ENCODE measurements at regions not wholly inside any gene's neighbourhood (a gene's known extent, or its start where the extent isn't known, plus 50 kb on each side); places are given as distances from the start of the nearest gene placed in this dataset.
"Not testable (repeated sequence)": the region's sequence is repeated elsewhere in the genome, so short reads cannot be mapped to it uniquely, and the experiment has no call there.

DNA sequence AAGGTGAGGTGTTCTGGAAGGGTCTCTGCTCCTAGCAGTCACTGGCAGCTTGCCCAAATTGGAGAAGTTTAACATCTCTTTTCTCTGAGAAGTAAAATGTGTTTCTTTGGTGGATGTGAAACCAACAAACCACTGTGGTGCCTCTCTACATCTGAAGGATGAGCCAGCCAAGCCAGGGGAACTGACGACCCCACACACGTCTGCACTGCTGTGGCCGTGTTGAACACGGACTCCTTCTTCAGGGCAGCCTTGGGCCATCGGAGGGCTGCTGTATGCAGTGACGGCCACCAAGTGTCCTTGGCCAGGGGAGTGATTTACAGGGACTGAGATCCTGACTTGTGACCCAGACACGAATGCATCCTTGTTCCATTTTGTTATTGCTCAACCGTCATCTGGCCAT is 207.8 kb downstream of the ACKR3 start:
- DNase-seq: no peak

DNA sequence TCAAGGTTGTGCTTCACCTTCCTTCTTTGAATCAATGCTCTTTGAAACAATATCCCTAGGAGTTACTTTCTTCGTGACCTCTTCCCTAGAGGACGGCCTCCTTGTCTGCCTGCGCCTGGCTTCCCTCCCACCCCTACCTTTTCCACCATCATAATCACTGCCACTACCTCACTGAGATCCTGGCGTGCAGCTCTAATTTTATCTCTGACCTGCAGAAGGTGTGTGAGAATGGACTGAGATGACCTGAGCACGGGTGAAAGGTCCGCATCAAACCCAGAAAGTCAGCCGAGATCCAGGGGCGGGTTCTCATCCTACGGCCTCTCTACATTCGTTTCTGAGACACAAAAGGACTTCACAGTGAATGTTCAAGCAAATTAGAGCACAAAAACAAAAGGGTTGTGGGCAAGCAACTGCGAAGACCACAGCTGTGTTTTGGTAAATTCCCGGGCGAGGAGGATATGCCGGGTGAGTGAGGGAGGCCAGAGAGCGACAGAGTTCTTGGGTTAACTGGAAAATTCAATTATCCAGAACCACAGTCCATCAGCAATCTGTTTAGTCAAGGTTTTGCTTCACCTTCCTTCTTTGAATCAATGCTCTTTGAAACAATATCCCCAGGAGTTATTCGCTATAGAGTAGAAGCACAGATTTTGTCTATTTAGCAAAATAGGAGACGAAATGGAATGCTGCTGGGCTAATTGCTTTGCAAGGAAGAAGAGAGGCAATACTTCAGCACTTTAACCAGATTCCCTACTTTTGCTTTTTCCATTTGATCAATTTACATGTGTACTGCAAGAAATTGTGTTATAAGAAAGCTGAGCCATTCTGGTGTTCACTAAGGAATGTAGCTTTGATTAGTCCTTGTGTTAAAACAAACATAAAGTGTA is 212.6 kb downstream of the ACKR3 start:
- DNase-seq: no peak

DNA sequence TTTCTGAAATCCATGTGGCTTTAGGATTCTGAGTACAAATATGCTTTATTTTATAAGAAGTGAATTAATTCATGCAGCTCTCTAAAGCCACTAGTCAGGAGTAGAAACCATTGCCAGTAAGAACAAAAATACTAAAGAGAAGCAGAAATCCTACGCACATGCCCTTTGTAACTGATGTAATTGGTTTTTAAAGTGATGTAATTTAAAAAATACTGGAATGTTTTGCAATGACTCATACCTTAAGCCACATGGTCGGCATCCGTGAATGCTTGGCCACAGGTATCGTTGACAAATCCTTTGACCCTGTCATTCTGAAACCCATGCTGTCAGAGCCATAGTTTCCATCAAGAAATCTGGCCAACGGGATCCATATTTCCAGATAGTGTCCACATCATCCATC is 213.3 kb downstream of the ACKR3 start:
- DNase-seq: no peak

DNA sequence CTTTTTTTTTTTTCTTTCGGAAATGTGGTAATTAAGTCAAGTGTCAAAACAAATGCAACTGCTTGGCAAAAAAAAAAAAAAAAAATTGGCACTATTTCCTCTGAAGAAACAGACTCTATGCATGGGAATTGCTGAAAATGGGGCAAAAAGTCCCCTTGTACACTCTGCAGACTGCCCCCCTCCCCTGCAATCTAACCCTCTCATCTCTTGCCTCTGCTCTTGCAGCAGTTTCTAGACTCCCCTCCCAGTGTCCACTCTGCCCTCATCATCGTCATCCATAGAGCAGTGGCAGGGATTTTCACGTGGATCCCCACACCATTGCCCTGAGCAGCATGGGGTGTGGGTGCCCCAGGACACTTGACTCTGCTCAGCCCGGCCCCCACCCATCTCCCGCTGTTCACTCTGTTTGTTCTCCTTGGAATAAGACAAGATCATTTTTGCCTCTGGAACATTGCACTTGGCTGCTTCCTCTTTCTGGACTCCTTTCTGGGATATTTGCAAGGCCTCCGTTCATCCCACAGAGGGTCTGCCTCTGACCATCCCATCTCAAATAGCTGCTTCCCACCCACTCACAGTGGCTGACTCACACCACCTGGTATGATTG is 213.9 kb downstream of the ACKR3 start:
- DNase-seq: no peak

DNA sequence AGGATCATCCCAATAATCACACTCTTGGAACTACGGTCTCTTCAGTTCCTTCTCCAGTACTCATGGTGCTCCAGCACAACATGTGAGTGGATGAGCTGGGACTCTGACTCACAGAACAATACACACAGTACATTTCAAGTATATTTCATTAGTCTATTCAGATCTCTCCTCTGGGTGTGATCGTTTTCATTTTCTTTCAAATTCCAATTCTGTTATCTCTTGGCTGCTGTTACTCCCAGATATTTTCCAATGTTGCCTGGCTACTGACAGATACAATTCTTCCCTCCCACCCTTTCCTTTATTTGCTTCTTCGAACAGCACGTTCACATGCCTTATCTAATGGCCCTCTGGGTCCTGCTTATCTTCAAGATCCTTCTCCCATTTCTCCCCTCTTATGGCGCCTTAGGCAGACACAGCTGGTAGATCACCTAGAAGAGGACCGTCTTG is 216.0 kb downstream of the ACKR3 start:
- DNase-seq: no peak

GRCh38 chr2:236786751-236787150 is 217.1 kb downstream of the ACKR3 start:
- DNase-seq: no peak

- DNase-seq: not testable (repeated sequence)
Observed at GRCh38 chr2:236787376-236787775, 217.8 kb downstream of the ACKR3 start.

DNA sequence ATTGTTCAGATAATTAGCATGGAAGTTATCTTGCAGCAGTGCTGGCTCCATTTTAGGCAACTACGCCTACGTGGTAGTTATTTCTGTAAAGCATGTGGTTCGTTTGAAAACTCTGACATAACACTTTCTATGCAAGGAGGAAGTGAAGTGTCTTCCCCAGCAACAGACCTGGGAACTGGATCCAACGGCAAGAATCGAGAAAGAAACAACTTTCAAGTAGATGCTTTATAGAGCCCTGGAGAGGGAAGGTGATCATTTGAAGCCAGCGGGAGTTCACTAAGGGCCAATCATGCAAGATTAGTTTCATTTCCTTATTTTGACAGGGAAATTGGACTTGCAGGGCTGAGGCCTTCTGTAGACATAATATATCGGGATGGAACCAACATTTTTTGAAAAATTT is 218.3 kb downstream of the ACKR3 start:
- DNase-seq: no peak

DNA sequence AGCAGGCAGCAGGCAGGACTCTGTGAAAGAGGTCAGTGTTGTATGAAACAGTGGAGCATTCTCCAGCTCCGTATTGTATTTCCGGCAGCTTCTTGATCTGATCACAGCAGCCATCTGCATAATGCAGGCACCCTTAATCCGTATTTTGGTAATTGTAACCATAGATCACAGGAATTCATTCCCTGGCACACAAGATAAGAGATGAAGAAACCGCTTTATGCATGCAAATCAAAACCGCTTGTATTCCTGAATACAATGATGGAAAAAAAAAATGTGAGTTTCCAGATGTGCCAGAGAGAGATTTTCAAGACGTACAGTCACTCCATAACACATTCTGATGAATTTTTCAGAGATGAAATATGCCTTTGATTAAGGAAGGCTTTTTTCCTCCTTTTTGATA is 221.3 kb downstream of the ACKR3 start:
- DNase-seq: no peak

DNA sequence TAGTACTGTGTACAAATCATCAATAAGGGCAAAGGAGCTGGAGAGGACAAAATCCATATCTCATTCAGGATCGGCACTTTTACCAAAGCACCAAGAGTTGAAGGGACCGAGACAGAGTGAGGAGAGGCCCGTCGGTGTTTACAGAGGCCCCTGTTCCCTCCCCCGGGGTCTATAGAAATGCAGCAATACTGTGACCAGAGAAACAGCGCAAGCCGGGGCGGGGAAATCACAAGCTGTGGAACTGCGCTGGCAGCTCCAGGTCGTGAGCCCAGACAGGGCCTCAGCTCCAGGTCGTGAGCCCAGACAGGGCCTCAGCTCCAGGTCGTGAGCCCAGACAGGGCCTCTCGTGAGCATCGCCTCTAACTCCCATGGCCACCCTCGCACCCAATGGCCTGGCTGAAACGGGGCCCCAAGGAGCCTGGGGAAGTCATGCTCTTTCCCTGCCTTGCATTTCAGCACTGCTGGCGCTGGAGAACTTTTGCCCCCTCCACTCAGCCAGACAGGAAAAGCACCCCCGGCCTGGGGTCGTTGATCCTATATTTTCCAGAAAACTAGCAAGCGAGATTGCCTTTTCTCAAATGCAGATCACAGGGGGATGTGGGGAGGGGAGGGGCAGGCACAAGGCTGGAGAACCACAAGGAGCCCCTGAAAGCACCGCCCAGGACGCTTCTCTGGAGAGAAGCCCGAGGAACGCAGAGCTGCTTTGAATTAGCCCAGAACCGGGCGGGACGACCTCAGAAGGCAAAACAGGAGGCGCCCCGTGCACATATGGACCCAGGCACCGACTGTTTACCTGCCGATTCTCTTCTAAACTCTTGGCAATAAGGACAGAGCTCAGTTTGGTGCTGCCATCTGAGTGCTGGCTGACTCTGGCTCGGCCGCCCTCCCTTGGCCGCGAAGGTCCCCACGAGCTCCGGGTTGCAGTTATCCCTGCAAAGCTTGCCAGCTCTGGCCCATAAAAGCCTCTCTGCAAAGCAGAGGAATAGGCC is 223.7 kb downstream of the ACKR3 start:
- DNase-seq: no peak

DNA sequence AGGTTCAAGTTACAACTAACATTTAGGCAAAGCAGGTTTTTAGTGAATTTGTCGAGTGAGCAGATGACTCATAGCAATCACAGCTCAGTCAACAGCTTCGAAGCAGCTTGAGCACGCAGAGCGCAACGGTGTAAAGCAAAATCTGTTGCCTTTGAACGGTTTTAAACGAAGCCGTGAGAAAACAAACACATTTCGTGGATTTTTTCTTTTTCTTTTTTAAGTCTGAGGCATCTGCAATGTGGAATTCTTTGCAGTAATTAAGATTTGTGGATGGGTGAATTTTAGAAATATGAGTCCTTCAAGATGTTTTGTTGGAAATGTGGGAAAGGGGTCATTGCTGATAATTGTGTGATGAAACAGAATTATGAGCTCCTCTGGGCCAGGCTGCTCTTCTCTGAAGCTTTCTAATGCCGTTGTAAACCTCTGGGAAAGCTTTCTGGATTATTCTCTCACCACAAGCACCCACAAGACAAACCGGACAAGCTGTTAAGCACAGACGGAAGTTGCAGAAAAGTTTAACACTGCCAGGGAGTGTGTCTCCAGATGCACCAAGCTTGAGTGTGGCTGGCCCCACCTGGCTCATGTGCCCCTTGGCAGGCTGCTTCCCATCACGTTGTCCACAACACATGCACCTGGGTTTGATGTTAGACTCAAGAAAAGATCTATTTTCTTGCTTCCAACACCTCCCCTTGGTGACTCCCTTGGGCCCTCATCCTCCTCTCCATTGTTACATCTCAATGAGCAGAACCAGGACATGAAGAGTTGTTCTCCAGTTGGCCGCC is 224.7 kb downstream of the ACKR3 start:
- DNase-seq: no peak

GRCh38 chr2:236795169-236795860 is 225.7 kb downstream of the ACKR3 start:
- no peak for DNase-seq

DNA sequence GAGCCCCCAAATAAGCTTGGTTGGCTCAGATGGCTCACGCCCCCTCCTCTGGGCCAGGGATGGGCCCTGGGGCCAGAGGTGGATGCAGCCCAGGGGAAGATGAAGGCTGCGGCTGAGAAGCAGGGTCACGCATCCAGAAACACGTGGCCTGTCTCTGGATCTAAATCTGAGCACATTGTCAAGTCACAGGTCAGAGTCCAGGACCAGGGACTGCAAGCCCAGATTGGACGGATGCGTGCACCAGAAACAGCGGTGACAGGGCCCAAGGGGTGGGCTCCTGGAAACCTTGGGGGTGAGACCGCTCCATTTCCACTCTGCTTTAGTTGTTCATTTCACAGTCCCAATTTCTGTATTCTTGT is 226.2 kb downstream of the ACKR3 start:
- no peak for DNase-seq

DNA sequence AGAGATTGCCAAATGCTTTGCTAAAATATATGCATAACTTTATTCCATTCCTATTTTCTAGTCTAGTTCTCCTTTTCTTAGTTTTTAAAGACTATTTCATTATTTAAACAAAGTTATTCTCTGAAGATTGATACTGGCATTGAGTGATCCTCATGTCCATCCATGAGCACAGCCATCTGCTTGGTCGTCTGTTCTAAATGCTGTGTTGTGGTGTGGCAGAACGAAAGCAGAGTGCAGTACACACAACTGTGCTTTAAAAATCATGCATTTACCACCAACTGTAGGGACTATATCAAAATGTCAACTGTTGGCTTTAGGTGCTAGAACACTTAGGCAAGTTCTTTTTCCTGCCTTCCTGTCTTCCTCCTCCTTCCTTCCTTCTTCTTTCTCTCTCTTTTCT is 226.6 kb downstream of the ACKR3 start:
- no peak for DNase-seq

- no peak for DNase-seq
Observed at GRCh38 chr2:236797411-236797810, 227.8 kb downstream of the ACKR3 start.

GRCh38 chr2:236798491-236798890 is 228.9 kb downstream of the ACKR3 start:
- DNase-seq: no peak

DNA sequence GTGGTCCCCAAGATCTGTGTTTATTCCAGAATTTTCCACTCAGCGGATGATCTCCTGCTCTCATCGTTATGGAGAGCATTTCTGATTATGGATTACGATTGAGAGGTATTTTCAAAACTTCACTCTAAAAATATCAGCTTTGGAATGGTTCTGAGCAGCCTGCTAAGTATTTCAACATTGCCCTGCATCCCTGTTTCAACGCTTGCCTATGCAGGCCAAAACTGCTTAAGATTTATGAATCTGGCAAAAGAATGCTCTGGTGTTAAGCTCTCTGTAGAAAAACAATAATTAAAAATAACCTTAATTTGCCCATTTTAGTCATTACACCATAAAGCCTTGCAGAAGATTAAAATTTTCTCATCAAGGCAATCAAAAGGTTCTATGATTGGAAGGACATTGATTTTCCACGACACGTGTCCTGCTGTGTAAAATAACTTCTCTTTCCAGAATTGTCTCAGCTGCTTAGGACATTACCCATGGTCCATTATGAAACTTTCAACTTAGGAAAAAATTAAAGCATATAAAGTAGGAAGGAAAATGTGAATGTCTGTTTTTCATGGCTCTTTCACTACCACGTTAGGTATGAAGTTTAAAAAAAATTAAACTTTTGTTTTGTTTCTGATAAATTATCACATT is 229.9 kb downstream of the ACKR3 start:
- DNase-seq: no peak

GRCh38 chr2:236802862-236803261 is 233.2 kb downstream of the ACKR3 start:
- DNase-seq: no peak

- DNase-seq: no peak
Observed at GRCh38 chr2:236803621-236804020, 234.0 kb downstream of the ACKR3 start.

DNA sequence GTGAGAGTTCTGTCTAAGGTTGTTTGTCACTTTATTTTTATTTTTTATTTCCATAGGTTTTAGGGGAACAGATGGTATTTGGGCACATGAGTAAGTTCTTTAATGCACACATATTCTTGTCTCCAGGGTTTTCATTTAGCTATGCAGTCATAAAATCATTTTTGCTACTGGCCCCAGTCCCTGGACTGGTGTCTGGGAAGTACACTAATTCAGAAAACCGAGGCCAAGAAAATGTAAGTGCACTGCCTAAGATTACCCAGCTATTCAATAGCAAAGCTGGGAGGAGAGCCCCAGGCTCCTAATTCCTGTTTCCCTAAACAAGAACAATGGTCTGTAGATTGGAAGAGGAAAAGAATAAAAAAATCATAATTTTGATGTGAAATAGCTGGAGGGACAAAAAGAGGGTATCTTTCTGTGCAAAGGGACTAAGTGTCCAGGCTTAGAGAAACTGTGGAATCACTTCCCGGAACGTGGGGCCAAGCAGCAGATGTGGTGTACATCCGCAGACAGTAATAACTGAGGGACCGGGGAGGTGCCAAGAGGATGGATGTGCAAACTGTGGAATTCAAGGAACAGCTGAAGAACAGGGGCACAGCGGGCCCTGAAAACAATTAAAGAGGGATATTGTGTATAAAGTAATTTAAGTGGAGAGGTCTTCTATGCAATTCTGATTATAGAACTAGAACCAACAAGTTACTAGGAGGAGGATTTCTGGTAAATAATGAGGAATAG is 236.3 kb downstream of the ACKR3 start:
- DNase-seq: no peak

DNA sequence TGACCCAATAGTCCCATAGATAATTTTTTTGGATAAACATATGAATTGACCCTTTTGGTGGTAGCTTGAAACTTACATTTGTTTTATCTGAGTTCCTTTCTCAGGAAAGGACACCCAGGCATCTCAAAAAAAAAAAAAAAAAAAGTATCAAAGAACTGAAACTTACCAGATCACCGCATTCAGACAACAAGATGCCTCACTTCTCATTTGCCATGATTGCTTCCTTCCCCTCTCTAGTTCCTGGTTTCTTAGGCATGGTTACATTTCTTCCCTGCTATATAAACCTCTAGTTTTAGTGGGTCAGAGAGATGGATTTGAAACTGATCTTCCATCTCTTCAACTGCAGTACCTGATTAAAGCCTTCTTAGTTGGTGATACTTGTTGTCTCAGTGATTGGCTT is 240.1 kb downstream of the ACKR3 start:
- no peak for DNase-seq
